ENCODE measurements at regions not wholly inside any gene's neighbourhood (a gene's known extent, or its start where the extent isn't known, plus 50 kb on each side); places are given as distances from the start of the nearest gene placed in this dataset.

DNA sequence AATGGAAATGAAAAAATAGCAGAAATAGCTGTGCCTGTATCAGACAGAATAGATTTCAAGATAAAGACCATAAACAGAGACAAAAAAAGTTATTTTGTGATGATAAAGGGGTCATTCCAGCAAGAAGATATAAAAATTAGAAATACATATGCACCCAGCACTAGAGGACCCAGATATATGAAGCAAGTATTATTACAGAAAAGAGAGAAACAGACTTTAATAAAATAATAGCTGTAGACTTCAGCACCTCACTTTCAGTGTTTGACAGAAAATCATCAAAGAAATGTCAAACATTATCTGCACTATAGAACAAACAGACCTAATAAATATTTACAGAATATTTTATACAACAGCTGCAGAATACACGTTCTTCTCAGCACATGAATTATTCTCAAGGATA, 783.7 kb downstream of the PLOD2 start:
- TF ChIP-seq, protein P1, sequence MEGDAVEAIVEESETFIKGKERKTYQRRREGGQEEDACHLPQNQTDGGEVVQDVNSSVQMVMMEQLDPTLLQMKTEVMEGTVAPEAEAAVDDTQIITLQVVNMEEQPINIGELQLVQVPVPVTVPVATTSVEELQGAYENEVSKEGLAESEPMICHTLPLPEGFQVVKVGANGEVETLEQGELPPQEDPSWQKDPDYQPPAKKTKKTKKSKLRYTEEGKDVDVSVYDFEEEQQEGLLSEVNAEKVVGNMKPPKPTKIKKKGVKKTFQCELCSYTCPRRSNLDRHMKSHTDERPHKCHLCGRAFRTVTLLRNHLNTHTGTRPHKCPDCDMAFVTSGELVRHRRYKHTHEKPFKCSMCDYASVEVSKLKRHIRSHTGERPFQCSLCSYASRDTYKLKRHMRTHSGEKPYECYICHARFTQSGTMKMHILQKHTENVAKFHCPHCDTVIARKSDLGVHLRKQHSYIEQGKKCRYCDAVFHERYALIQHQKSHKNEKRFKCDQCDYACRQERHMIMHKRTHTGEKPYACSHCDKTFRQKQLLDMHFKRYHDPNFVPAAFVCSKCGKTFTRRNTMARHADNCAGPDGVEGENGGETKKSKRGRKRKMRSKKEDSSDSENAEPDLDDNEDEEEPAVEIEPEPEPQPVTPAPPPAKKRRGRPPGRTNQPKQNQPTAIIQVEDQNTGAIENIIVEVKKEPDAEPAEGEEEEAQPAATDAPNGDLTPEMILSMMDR (IDR thresholded peaks at IDR 0.05; ENCODE audit: low read depth, low read length, poor library complexity, severe bottlenecking), result no peak
- no peak for TF ChIP-seq EZH2phosphoT487 (IDR thresholded peaks at IDR 0.05; ENCODE audit: borderline replicate concordance, low read length)

Data from DOHH2 (cell line).